Spleen (tissue), 11 donors: ENCODE measurements at regions not wholly inside any gene's neighbourhood (a gene's known extent, or its start where the extent isn't known, plus 50 kb on each side); places are given as distances from the start of the nearest gene placed in this dataset.

Source experiments
- DNase-seq: peaks from one replicate; pipeline ENCODE4 v3.0.0-alpha.2; 2020
- H3K27ac ChIP-seq, 8 donors: fragments of 200-600 bp; sonication (generic) in 7 of 8; 1 replicate in 4 of 8; 2 replicates in 4 of 8; pipeline versions ENCODE4 v1.5.0 to v1.8.0; 2016 to 2021; ENCODE audit warnings: inconsistent platforms in 4 of 8, mild to moderate bottlenecking in 4 of 8, moderate library complexity in 1 of 8
- H3K27me3 ChIP-seq, 7 donors: fragments of 200-600 bp; sonication (generic) in 6 of 7; replicated peaks in 1 of 7; 1 replicate in 4 of 7; 2 replicates in 3 of 7; pipeline versions ENCODE4 v1.5.0 to v1.8.0; 2016 to 2021; ENCODE audit warnings: inconsistent platforms in 3 of 7, mild to moderate bottlenecking in 1 of 7
- H3K36me3 ChIP-seq, 6 donors: fragments of 200-600 bp; sonication (generic) in 5 of 6; 1 replicate in 4 of 6; 2 replicates in 2 of 6; pipeline versions ENCODE4 v1.5.0 to v1.8.0; 2016 to 2021; ENCODE audit warnings: inconsistent platforms in 2 of 6
- H3K4me1 ChIP-seq, 6 donors: fragments of 200-600 bp; sonication (generic) in 5 of 6; 1 replicate in 3 of 6; 2 replicates in 3 of 6; pipeline versions ENCODE4 v1.5.0 to v1.8.0; 2016 to 2021; ENCODE audit warnings: inconsistent platforms in 3 of 6
- H3K4me3 ChIP-seq, 8 donors: fragments of 200-600 bp; sonication (generic) in 7 of 8; 1 replicate in 4 of 8; 2 replicates in 4 of 8; pipeline versions ENCODE4 v1.5.0 to v1.8.0; 2016 to 2021; ENCODE audit warnings: inconsistent platforms in 4 of 8, mild to moderate bottlenecking in 4 of 8, moderate library complexity in 2 of 8
- H3K9me3 ChIP-seq, 8 donors: fragments of 200-600 bp; sonication (generic) in 7 of 8; 1 replicate in 4 of 8; 2 replicates in 4 of 8; pipeline versions ENCODE4 v1.5.0 to v1.8.0; 2016 to 2021; ENCODE audit warnings: inconsistent platforms in 4 of 8
- POLR2A ChIP-seq, 3 donors: fragments of 450-650 bp; IDR thresholded peaks; one replicate each; pipeline ENCODE4 v1.5.1; 2017; ENCODE audit warnings: antibody characterized with exemption in 3 of 3, mild to moderate bottlenecking in 1 of 3
- POLR2AphosphoS5 ChIP-seq, 3 donors: sonication (generic); formaldehyde crosslinking; IDR thresholded peaks; one replicate each; pipeline ENCODE4 v1.5.1; 2017; ENCODE audit warnings: antibody characterized with exemption in 3 of 3
- WGBS, 5 donors: extraction: QIAGEN DNeasy Blood & Tissue Kit in 3 of 5; methylation state at CpG; one replicate each; pipeline versions ENCODE4 v1.1.5 to v1.1.7; 2013 to 2018; 5-methylcytosine and 5-hydroxymethylcytosine counted together
- intact Hi-C: fragments of 100-400 bp; cut with DNase I; formaldehyde crosslinking; loops from one replicate; pipeline ENCODE4 v1.15.0; 2023; ENCODE audit warnings: low total_unique reads
- TF ChIP-seq, protein P1 (sequence below), 11 experiments: fragments of 200-600 bp in 7 of 11; fragments of 450-650 bp in 4 of 11; sonication (generic) in 4 of 11; IDR thresholded peaks in 8 of 11; conservative IDR thresholded peaks in 3 of 11; 1 replicate in 7 of 11; 2 replicates in 4 of 11; pipeline versions ENCODE4 v1.4.0 to v1.8.0; 2016 to 2021; ENCODE audit warnings: antibody characterized with exemption in 11 of 11, inconsistent platforms in 4 of 11, mild to moderate bottlenecking in 1 of 11
- donor health status: healthy with polysubstance abuse.
- donor health status: DM: no; HTN: no; CAD: no; lungs with moderate emphysema.
- donor health status: DM: no; HTN: no; CAD: no.
- donor health status: Bipolar disorder and iron deficiency.
- donor health status: healthy.
- donor health status: DM: no; HTN: no; CAD: no.
- donor health status: DM: yes; HTN: yes; CAD: no.

DNA sequence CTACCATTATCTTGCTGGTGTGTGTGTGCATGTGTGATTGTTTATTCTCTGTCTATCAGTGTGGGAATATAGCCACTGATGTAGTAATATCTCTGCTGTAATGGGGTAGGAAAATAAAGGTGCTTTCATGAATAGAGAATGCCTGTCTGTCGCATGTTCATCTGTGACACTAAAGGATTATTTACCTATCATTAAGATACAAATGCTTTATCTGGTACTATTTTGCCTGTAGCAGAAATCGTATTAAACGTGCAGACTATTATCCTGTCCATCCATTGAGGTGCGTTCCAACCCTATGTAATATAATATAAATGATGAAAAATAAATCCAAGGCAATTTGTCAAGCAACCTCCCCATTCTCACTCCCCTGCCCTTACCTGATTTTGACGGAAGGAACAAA is 1215.1 kb downstream of the BCL11B start:
- WGBS, 5 donors: 86 to 90% (median 89%) methylated on average over 5 of the region's 5 CpGs

GRCh38 chr14:98059106-98059505 is 1212.9 kb downstream of the BCL11B start:
- Histone ChIP-seq H3K4me3 (no peak overlapping the region), H3K27me3 (no peaks in the 10 kb centered on the region), H3K36me3 (no peaks in the 10 kb centered on the region), H3K9me3 (peaks cover 0 to 4% (median 0%) of the 10 kb centered on the region in 8 donors), H3K27ac (no peak overlapping the region), H3K4me1 (no peaks in the 10 kb centered on the region)
- no peak for TF ChIP-seq POLR2AphosphoS5 (IDR thresholded peaks at IDR 0.05)
- TF ChIP-seq, protein P1, sequence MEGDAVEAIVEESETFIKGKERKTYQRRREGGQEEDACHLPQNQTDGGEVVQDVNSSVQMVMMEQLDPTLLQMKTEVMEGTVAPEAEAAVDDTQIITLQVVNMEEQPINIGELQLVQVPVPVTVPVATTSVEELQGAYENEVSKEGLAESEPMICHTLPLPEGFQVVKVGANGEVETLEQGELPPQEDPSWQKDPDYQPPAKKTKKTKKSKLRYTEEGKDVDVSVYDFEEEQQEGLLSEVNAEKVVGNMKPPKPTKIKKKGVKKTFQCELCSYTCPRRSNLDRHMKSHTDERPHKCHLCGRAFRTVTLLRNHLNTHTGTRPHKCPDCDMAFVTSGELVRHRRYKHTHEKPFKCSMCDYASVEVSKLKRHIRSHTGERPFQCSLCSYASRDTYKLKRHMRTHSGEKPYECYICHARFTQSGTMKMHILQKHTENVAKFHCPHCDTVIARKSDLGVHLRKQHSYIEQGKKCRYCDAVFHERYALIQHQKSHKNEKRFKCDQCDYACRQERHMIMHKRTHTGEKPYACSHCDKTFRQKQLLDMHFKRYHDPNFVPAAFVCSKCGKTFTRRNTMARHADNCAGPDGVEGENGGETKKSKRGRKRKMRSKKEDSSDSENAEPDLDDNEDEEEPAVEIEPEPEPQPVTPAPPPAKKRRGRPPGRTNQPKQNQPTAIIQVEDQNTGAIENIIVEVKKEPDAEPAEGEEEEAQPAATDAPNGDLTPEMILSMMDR (IDR thresholded peaks at IDR 0.05 in 8 of 11, conservative IDR thresholded peaks at IDR 0.05 in 3 of 11): no peak
- intact Hi-C loops: no loop called here
- DNase-seq: no peak
- 69 to 90% (median 80%) methylated on average over 5 of the region's 5 CpGs for WGBS, 5 donors

More for the DNA sequence above, 1215.1 kb downstream of the BCL11B start:
- DNase-seq: no peak
- TF ChIP-seq, protein P1 (IDR thresholded peaks at IDR 0.05 in 8 of 11, conservative IDR thresholded peaks at IDR 0.05 in 3 of 11): no peak
- TF ChIP-seq POLR2A (IDR thresholded peaks at IDR 0.05) (no peak), POLR2AphosphoS5 (IDR thresholded peaks at IDR 0.05) (no peak)
- H3K27me3 ChIP-seq: no peaks in the 10 kb centered on the region
- intact Hi-C loops: no loop called here
- H3K36me3 ChIP-seq: no peaks in the 10 kb centered on the region
- H3K4me3 ChIP-seq: no peak overlapping the region
- H3K9me3 ChIP-seq: no peaks in the 10 kb centered on the region
- no peaks in the 10 kb centered on the region for H3K4me1 ChIP-seq
- no peak overlapping the region for H3K27ac ChIP-seq

GRCh38 chr14:98062083-98062482 is 1209.9 kb downstream of the BCL11B start:
- Histone ChIP-seq H3K4me3 (no peak overlapping the region), H3K36me3 (no peaks in the 10 kb centered on the region), H3K27ac (no peak overlapping the region), H3K4me1 (no peaks in the 10 kb centered on the region), H3K27me3 (no peaks in the 10 kb centered on the region), H3K9me3 (peaks cover 0 to 4% (median 0%) of the 10 kb centered on the region in 8 donors)
- intact Hi-C loops: no loop called here
- 70 to 79% (median 76%) methylated on average over 10 of the region's 10 CpGs for WGBS, 5 donors
- DNase-seq: no peak
- TF ChIP-seq POLR2A (IDR thresholded peaks at IDR 0.05): no peak
- TF ChIP-seq, protein P1 (IDR thresholded peaks at IDR 0.05 in 8 of 11, conservative IDR thresholded peaks at IDR 0.05 in 3 of 11): no peak
- no peak for TF ChIP-seq POLR2AphosphoS5 (IDR thresholded peaks at IDR 0.05)

- H3K27ac ChIP-seq: no peak overlapping the region
- DNase-seq: no peak
Observed at GRCh38 chr14:98069712-98070171, 1202.3 kb downstream of the BCL11B start.

More at GRCh38 chr14:98069712-98070171, 1202.3 kb downstream of the BCL11B start:
- TF ChIP-seq, protein P1 (IDR thresholded peaks at IDR 0.05 in 8 of 11, conservative IDR thresholded peaks at IDR 0.05 in 3 of 11): no peak
- TF ChIP-seq POLR2A (IDR thresholded peaks at IDR 0.05) (no peak), POLR2AphosphoS5 (IDR thresholded peaks at IDR 0.05) (no peak)
- 26 to 71% (median 58%) methylated on average over 2 of the region's 2 CpGs for WGBS, 5 donors
- intact Hi-C loops: no loop called here
- no peak overlapping the region for H3K4me3 ChIP-seq
- no peaks in the 10 kb centered on the region for H3K9me3 ChIP-seq
- no peaks in the 10 kb centered on the region for H3K4me1 ChIP-seq
- H3K27me3 ChIP-seq: no peaks in the 10 kb centered on the region
- H3K36me3 ChIP-seq: no peaks in the 10 kb centered on the region
